Embryonic facial prominence (tissue), 1 donor: ENCODE measurements at regions not wholly inside any gene's neighbourhood (a gene's known extent, or its start where the extent isn't known, plus 50 kb on each side); places are given as distances from the start of the nearest gene placed in this dataset.
A peak's percentile ranks its signal among the peaks of the same experiment; 100 is the strongest.

Experiments
- DNase-seq: peaks from one replicate; pipeline ENCODE4 v3.0.0-alpha.2; 2016; ENCODE audit errors: extremely low spot score

- no peak for DNase-seq
Observed at GRCh38 chr11:11078344-11079086, 220.7 kb upstream of the ZBED5 start.

GRCh38 chr11:11077898-11078297 lies 220.0 kb upstream of the ZBED5 start:
- no peak for DNase-seq

- no peak for DNase-seq
Observed at GRCh38 chr11:11076879-11077278, 219.0 kb upstream of the ZBED5 start.

- no peak for DNase-seq
Observed at GRCh38 chr11:11076276-11076675, 218.4 kb upstream of the ZBED5 start.

GRCh38 chr11:11075515-11076171 lies 217.8 kb upstream of the ZBED5 start:
- DNase-seq: no peak

GRCh38 chr11:11074686-11075335 lies 217.0 kb upstream of the ZBED5 start:
- DNase-seq: no peak

GRCh38 chr11:11073996-11074395 lies 216.1 kb upstream of the ZBED5 start:
- DNase-seq: no peak

GRCh38 chr11:11072067-11072466 lies 214.2 kb upstream of the ZBED5 start:
- no peak for DNase-seq

GRCh38 chr11:11071486-11071885 lies 213.6 kb upstream of the ZBED5 start:
- DNase-seq: no peak

GRCh38 chr11:11070976-11071375 lies 213.1 kb upstream of the ZBED5 start:
- DNase-seq: no peak

GRCh38 chr11:11069841-11070835 lies 212.3 kb upstream of the ZBED5 start:
- peak; percentile 75 for DNase-seq

- DNase-seq: no peak
Observed at GRCh38 chr11:11068113-11068512, 210.3 kb upstream of the ZBED5 start.

GRCh38 chr11:11065396-11065795 lies 207.5 kb upstream of the ZBED5 start:
- no peak for DNase-seq

GRCh38 chr11:11057472-11057854 lies 199.6 kb upstream of the ZBED5 start:
- DNase-seq: no peak

GRCh38 chr11:11056749-11057471 lies 199.1 kb upstream of the ZBED5 start:
- no peak for DNase-seq

GRCh38 chr11:11056316-11056715 lies 198.5 kb upstream of the ZBED5 start:
- DNase-seq: no peak

- no peak for DNase-seq
Observed at GRCh38 chr11:11047851-11048610, 190.2 kb upstream of the ZBED5 start.

GRCh38 chr11:11046781-11047180 lies 188.9 kb upstream of the ZBED5 start:
- DNase-seq: no peak

- DNase-seq: no peak
Observed at GRCh38 chr11:11045156-11045930, 187.5 kb upstream of the ZBED5 start.
